Smooth muscle cell (in vitro differentiated cells): ENCODE measurements at regions not wholly inside any gene's neighbourhood (a gene's known extent, or its start where the extent isn't known, plus 50 kb on each side); places are given as distances from the start of the nearest gene placed in this dataset.

Source experiments
- DNase-seq: peaks from one replicate; lab custom pipeline; 2025; ENCODE audit not compliant: unreplicated experiment; lab: John Stamatoyannopoulos, UW
- H2AFZ ChIP-seq: fragments of 200-600 bp; sonication (generic); 2 replicates; pipeline ENCODE4 v1.6.0; 2016; ENCODE audit warnings: antibody characterized with exemption, low read depth, mild to moderate bottlenecking
- H3F3A ChIP-seq: fragments of 200-600 bp; sonication (generic); 2 replicates; pipeline ENCODE4 v1.6.0; 2017; ENCODE audit warnings: antibody characterized with exemption, low read depth
- H3K27ac ChIP-seq: fragments of 200-600 bp; sonication (generic); 2 replicates; pipeline ENCODE4 v1.5.1; 2016; ENCODE audit warnings: low read depth, mild to moderate bottlenecking
- H3K27me3 ChIP-seq: fragments of 200-600 bp; sonication (generic); 2 replicates; pipeline ENCODE4 v1.6.1; 2016; ENCODE audit warnings: low read depth, mild to moderate bottlenecking
- H3K36me3 ChIP-seq: fragments of 200-600 bp; sonication (generic); 2 replicates; pipeline ENCODE4 v1.5.1; 2016; ENCODE audit warnings: low read depth
- H3K4me1 ChIP-seq: fragments of 200-600 bp; sonication (generic); 2 replicates; pipeline ENCODE4 v1.5.1; 2016; ENCODE audit warnings: low read depth
- H3K4me2 ChIP-seq: fragments of 200-600 bp; sonication (generic); 2 replicates; pipeline ENCODE4 v1.6.0; 2016; ENCODE audit warnings: mild to moderate bottlenecking
- H3K4me3 ChIP-seq: fragments of 200-600 bp; sonication (generic); 2 replicates; pipeline ENCODE4 v1.5.1; 2016; ENCODE audit warnings: mild to moderate bottlenecking
- H3K79me2 ChIP-seq: fragments of 200-600 bp; sonication (generic); 2 replicates; pipeline ENCODE4 v1.6.0; 2016; ENCODE audit warnings: low read depth, mild to moderate bottlenecking
- H3K9ac ChIP-seq: fragments of 200-600 bp; sonication (generic); 2 replicates; pipeline ENCODE4 v1.6.0; 2016; ENCODE audit warnings: low read depth
- H3K9me3 ChIP-seq: fragments of 200-600 bp; sonication (generic); replicated peaks from 2 replicates; pipeline ENCODE4 v1.5.1; 2016; ENCODE audit warnings: low read depth
- H4K20me1 ChIP-seq: fragments of 200-600 bp; sonication (generic); 2 replicates; pipeline ENCODE4 v1.6.0; 2016; ENCODE audit warnings: low read depth
- WGBS: methylation state at CpG from one replicate; pipeline ENCODE4 v1.1.7; 2016; ENCODE audit warnings: low lambda C conversion rate; 5-methylcytosine and 5-hydroxymethylcytosine counted together
- TF ChIP-seq, protein P1 (sequence below): fragments of 200-600 bp; sonication (generic); IDR thresholded peaks from 2 replicates; pipeline ENCODE4 v1.5.1; 2017; ENCODE audit warnings: borderline replicate concordance, mild to moderate bottlenecking, antibody characterized with exemption; ENCODE audit not compliant: insufficient read depth, poor library complexity, severe bottlenecking

- peaks cover 45% of the 10 kb centered on the region for H3K4me1 ChIP-seq
- no peaks in the 10 kb centered on the region for H3K79me2 ChIP-seq
- no peak overlapping the region for H2AFZ ChIP-seq
- H3K4me2 ChIP-seq, result no peak overlapping the region
- H3K4me3 ChIP-seq, result no peak overlapping the region
- DNase-seq, result no peak
- no peaks in the 10 kb centered on the region for H3K36me3 ChIP-seq
- no peaks in the 10 kb centered on the region for H4K20me1 ChIP-seq
- H3F3A ChIP-seq, result no peaks in the 10 kb centered on the region
- WGBS, result 82% methylated on average over 7 of the region's 7 CpGs
- H3K9me3 ChIP-seq, result no peaks in the 10 kb centered on the region
- no peak overlapping the region for H3K27ac ChIP-seq
- peaks cover 8% of the 10 kb centered on the region for H3K27me3 ChIP-seq
- TF ChIP-seq, protein P1, sequence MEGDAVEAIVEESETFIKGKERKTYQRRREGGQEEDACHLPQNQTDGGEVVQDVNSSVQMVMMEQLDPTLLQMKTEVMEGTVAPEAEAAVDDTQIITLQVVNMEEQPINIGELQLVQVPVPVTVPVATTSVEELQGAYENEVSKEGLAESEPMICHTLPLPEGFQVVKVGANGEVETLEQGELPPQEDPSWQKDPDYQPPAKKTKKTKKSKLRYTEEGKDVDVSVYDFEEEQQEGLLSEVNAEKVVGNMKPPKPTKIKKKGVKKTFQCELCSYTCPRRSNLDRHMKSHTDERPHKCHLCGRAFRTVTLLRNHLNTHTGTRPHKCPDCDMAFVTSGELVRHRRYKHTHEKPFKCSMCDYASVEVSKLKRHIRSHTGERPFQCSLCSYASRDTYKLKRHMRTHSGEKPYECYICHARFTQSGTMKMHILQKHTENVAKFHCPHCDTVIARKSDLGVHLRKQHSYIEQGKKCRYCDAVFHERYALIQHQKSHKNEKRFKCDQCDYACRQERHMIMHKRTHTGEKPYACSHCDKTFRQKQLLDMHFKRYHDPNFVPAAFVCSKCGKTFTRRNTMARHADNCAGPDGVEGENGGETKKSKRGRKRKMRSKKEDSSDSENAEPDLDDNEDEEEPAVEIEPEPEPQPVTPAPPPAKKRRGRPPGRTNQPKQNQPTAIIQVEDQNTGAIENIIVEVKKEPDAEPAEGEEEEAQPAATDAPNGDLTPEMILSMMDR, result no peak
- no peak overlapping the region for H3K9ac ChIP-seq
These were observed 531.3 kb downstream of the QKI start for GRCh38 chr6:163945808-163946207.

DNA sequence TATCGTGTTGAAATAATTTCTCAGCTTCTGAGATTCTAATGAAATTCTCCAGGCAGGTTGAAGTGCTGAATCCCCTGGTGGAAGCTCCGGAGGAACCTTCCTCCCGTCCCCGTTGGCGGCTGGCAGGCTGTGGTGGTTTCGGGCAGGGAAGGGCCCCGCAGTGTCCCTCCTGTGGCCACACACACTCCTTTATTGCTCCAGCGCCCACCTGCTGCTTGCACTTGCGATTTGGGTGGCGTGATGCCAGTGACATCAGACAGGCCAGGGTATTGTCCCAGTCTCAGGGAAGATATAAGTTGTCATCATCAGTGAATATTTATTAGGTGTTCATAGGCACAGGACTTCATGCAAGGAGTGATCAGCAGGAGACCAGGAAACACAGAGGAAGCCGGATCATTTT is 530.4 kb downstream of the QKI start:
- no peak overlapping the region for H3K4me3 ChIP-seq
- no peak for DNase-seq
- H3K27ac ChIP-seq, result no peak overlapping the region
- H4K20me1 ChIP-seq, result no peaks in the 10 kb centered on the region
- TF ChIP-seq, protein P1, result no peak
- peaks cover 8% of the 10 kb centered on the region for H3K27me3 ChIP-seq
- no peaks in the 10 kb centered on the region for H3K36me3 ChIP-seq
- peaks cover 45% of the 10 kb centered on the region for H3K4me1 ChIP-seq
- H2AFZ ChIP-seq, result no peak overlapping the region
- no peak overlapping the region for H3K9ac ChIP-seq
- no peaks in the 10 kb centered on the region for H3K79me2 ChIP-seq
- no peak overlapping the region for H3K4me2 ChIP-seq
- no peaks in the 10 kb centered on the region for H3K9me3 ChIP-seq
- 75% methylated on average over 11 of the region's 11 CpGs for WGBS
- no peaks in the 10 kb centered on the region for H3F3A ChIP-seq

DNA sequence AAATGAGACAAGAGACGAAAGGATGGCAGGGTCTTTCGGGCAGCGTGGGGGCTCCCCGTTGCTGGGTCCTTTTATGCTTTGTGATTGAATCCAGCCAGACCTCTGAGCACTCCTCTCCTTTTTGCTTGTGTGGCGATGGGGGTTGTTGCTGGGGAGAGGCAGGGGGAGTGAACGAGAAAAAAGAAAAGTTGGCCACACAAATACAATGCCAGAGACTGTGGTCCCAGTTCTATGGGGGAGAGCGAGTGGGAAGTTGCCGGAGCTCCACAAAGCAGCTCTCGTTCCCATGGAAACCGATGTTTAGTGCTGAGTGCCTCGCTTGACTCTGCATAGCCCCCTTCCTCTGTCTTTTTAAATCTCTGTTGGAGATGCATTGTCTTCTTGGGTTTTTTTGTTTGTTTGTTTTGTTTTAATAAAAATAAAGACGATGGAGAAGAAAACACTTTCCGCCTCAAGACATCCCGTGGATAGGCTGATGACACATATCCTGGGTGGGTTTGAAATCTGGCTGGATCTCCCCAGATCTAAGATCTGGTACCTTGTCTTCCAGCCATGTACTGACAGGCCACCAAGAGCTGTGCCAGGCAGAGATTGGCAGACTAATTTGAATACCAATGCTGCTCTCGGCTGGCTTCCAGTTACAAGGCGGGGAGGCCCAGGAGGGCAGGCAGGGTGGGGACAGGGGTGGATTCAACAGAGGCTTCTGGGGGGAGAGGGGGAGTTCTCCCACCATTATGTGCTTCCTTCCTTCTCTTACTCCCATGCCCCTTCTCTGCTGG is 529.3 kb downstream of the QKI start:
- Histone ChIP-seq H2AFZ (peak overlapping the region; percentile 61), H3K4me2 (peak overlapping the region; percentile 72)

More for the DNA sequence above, 529.3 kb downstream of the QKI start:
- 30% methylated on average over 16 of the region's 16 CpGs for WGBS
- no peak for DNase-seq
- Histone ChIP-seq H3K27ac (no peak overlapping the region), H4K20me1 (no peaks in the 10 kb centered on the region), H3K9ac (no peak overlapping the region), H3K4me1 (peaks cover 45% of the 10 kb centered on the region), H3K36me3 (no peaks in the 10 kb centered on the region), H3K9me3 (no peaks in the 10 kb centered on the region), H3F3A (no peaks in the 10 kb centered on the region), H3K27me3 (peaks cover 8% of the 10 kb centered on the region), H3K79me2 (no peaks in the 10 kb centered on the region), H3K4me3 (peak overlapping the region; percentile 15)
- TF ChIP-seq, protein P1, result no peak
